Neural progenitor cell (in vitro differentiated cells): ENCODE measurements at regions not wholly inside any gene's neighbourhood (a gene's known extent, or its start where the extent isn't known, plus 50 kb on each side); places are given as distances from the start of the nearest gene placed in this dataset.

Experiments
- EZH2phosphoT487 ChIP-seq: fragments of 200-600 bp; sonication (generic); IDR thresholded peaks from 2 replicates; pipeline ENCODE4 v1.6.1; 2017; ENCODE audit warnings: antibody characterized with exemption
- TF ChIP-seq, protein P1 (sequence below): fragments of 200-600 bp; sonication (generic); IDR thresholded peaks from 2 replicates; pipeline ENCODE4 v1.5.1; 2017; ENCODE audit warnings: antibody characterized with exemption, mild to moderate bottlenecking

DNA sequence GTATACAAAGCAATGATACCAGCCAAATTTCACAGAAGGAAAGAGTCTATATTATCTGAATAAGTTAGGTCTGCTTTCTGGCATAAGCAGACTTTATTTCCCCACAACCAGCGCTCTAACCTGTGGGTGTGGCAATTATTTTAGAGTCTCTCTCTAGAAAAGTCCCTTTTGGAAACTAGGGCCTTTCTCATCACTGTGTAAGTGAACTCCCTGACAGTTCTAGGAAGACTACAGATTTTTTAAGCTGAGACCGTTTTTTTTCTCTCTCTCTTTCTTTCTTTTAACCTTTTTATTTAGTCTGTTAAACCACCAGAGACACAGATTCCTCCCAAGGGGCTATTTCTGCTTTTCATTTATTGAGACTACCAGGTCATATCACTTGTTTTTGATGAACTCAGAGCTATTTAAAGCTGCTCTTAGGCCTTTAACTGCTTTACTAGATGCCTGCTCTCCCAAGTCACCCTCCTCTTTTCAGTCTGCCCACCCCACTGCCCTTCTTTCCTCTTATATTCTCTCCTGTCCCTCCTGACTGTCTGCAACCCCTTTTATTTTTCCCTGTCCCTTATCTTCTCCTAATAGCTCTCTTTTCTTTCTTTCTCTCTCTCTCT lies 69.2 kb upstream of the ARHGAP5 start:
- TF ChIP-seq, protein P1, sequence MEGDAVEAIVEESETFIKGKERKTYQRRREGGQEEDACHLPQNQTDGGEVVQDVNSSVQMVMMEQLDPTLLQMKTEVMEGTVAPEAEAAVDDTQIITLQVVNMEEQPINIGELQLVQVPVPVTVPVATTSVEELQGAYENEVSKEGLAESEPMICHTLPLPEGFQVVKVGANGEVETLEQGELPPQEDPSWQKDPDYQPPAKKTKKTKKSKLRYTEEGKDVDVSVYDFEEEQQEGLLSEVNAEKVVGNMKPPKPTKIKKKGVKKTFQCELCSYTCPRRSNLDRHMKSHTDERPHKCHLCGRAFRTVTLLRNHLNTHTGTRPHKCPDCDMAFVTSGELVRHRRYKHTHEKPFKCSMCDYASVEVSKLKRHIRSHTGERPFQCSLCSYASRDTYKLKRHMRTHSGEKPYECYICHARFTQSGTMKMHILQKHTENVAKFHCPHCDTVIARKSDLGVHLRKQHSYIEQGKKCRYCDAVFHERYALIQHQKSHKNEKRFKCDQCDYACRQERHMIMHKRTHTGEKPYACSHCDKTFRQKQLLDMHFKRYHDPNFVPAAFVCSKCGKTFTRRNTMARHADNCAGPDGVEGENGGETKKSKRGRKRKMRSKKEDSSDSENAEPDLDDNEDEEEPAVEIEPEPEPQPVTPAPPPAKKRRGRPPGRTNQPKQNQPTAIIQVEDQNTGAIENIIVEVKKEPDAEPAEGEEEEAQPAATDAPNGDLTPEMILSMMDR = no peak
- TF ChIP-seq EZH2phosphoT487 = no peak
